Caco-2 (cell line): ENCODE measurements at regions not wholly inside any gene's neighbourhood (a gene's known extent, or its start where the extent isn't known, plus 50 kb on each side); places are given as distances from the start of the nearest gene placed in this dataset.

Experiments used
- BruUV-seq: library from RNA; stranded (reverse); fragments of 400-500 nt; replicated peaks from 2 replicates; lab custom pipeline; 2021; lab: Mats Ljungman, UMichigan
- CTCF ChIA-PET: fragments of 300-600 bp; sonication (Branson Sonifier 250); formaldehyde crosslinking; loops from one replicate; lab custom pipeline; 2022; ENCODE audit warnings: antibody characterized with exemption; lab: Charles Lee
- POLR2A ChIA-PET: fragments of 300-600 bp; sonication (Branson Sonifier 250); formaldehyde crosslinking; loops from one replicate; lab custom pipeline; 2022; ENCODE audit warnings: antibody characterized with exemption; lab: Charles Lee
- DNase-seq, 2 experiments: peaks; one replicate each; pipeline versions ENCODE4 v3.0.0 to v3.0.0-alpha.2; 2020 to 2022
- H3K27me3 ChIP-seq: replicated peaks from 2 replicates; pipeline ENCODE4 v1.6.0; 2011; ENCODE audit warnings: low read length; ENCODE audit not compliant: control insufficient read depth, insufficient read depth
- H3K36me3 ChIP-seq: 2 replicates; pipeline ENCODE4 v1.5.1; 2011; ENCODE audit warnings: low read length; ENCODE audit not compliant: control insufficient read depth, insufficient read depth
- H3K4me1 ChIP-seq: fragments of 250-450 bp; sonication (Bioruptor Pico); 2 replicates; pipeline ENCODE4 v1.5.1; 2020; ENCODE audit warnings: mild to moderate bottlenecking
- H3K4me3 ChIP-seq: 2 replicates; pipeline ENCODE4 v1.5.1; 2011; ENCODE audit warnings: low read depth, mild to moderate bottlenecking, control low read depth, low read length
- H3K9me3 ChIP-seq: fragments of 250-450 bp; sonication (Bioruptor Pico); 2 replicates; pipeline ENCODE4 v1.5.1; 2020; ENCODE audit warnings: mild to moderate bottlenecking, moderate library complexity
- H3K27ac Mint-ChIP-seq: one replicate; pipeline ENCODE4 v1.8.0; 2022; ENCODE audit warnings: mixed read lengths; ENCODE audit not compliant: unreplicated experiment
- H3K27me3 Mint-ChIP-seq: one replicate; pipeline ENCODE4 v1.8.0; 2022; ENCODE audit warnings: mixed read lengths; ENCODE audit not compliant: insufficient read depth, unreplicated experiment
- H3K36me3 Mint-ChIP-seq: one replicate; pipeline ENCODE4 v1.8.0; 2022; ENCODE audit warnings: mild to moderate bottlenecking, mixed read lengths; ENCODE audit not compliant: insufficient read depth, unreplicated experiment
- H3K4me1 Mint-ChIP-seq: one replicate; pipeline ENCODE4 v1.8.0; 2022; ENCODE audit warnings: low read depth, mixed read lengths; ENCODE audit not compliant: unreplicated experiment
- H3K4me3 Mint-ChIP-seq: one replicate; pipeline ENCODE4 v1.8.0; 2022; ENCODE audit warnings: mild to moderate bottlenecking, moderate library complexity, mixed read lengths; ENCODE audit not compliant: unreplicated experiment
- H3K9me3 Mint-ChIP-seq: one replicate; pipeline ENCODE4 v1.8.0; 2022; ENCODE audit warnings: mixed read lengths; ENCODE audit not compliant: unreplicated experiment
- CTCF ChIP-seq, 2 experiments: fragments of 200-600 bp in 1 of 2; IDR thresholded peaks; 1 replicate in 1 of 2; 2 replicates in 1 of 2; pipeline versions ENCODE4 v1.5.1 to v1.8.0; 2011 to 2022; ENCODE audit warnings: antibody characterized with exemption in 1 of 2, control low read depth in 1 of 2, inconsistent platforms in 1 of 2, low read depth in 1 of 2, low read length in 1 of 2, mild to moderate bottlenecking in 1 of 2, moderate library complexity in 1 of 2; ENCODE audit not compliant: insufficient read depth in 1 of 2, severe bottlenecking in 1 of 2, unreplicated experiment in 1 of 2
- intact Hi-C: fragments of 100-400 bp; cut with micrococcal nuclease; formaldehyde crosslinking; loops from one replicate; pipeline ENCODE4 v1.10.0; 2022; ENCODE audit not compliant: unreplicated experiment

- no peaks in the 10 kb centered on the region for H3K4me1 ChIP-seq
- Mint-ChIP-seq H3K9me3 (no peaks in the 10 kb centered on the region), H3K27ac (no peak overlapping the region), H3K4me3 (no peak overlapping the region), H3K4me1 (no peaks in the 10 kb centered on the region), H3K27me3 (no peaks in the 10 kb centered on the region), H3K36me3 (no peaks in the 10 kb centered on the region)
- TF ChIP-seq CTCF (IDR thresholded peaks at IDR 0.05; ENCODE audit: insufficient read depth in 1 of 2, low read depth in 1 of 2, low read length in 1 of 2, severe bottlenecking in 1 of 2, unreplicated experiment in 1 of 2) = no peak
- intact Hi-C loops = no loop called here
- no peaks in the 10 kb centered on the region for H3K9me3 ChIP-seq
- no peak overlapping the region for H3K4me3 ChIP-seq
- ChIA-PET POLR2A (no interaction called here), CTCF (no interaction called here)
- no peak for DNase-seq
- BruUV-seq = no TSS peak
- H3K36me3 ChIP-seq = no peaks in the 10 kb centered on the region
- no peaks in the 10 kb centered on the region for H3K27me3 ChIP-seq
Measured at GRCh38 chr21:24310788-24311187, 1296.5 kb downstream of the MRPL39 start.

- POLR2A ChIA-PET = no interaction called here
- no peaks in the 10 kb centered on the region for H3K4me1 ChIP-seq
- no peaks in the 10 kb centered on the region for H3K27me3 ChIP-seq
- no TSS peak for BruUV-seq
- no peak for TF ChIP-seq CTCF (IDR thresholded peaks at IDR 0.05; ENCODE audit: insufficient read depth in 1 of 2, low read depth in 1 of 2, low read length in 1 of 2, severe bottlenecking in 1 of 2, unreplicated experiment in 1 of 2)
- H3K9me3 Mint-ChIP-seq = no peaks in the 10 kb centered on the region
- no peaks in the 10 kb centered on the region for H3K36me3 ChIP-seq
- H3K4me3 ChIP-seq = no peak overlapping the region
- H3K27me3 Mint-ChIP-seq = no peaks in the 10 kb centered on the region
- intact Hi-C loops = no loop called here
- no peak for DNase-seq
- no peaks in the 10 kb centered on the region for H3K9me3 ChIP-seq
- H3K36me3 Mint-ChIP-seq = no peaks in the 10 kb centered on the region
- CTCF ChIA-PET = no interaction called here
- no peaks in the 10 kb centered on the region for H3K4me1 Mint-ChIP-seq
- no peak overlapping the region for H3K27ac Mint-ChIP-seq
- H3K4me3 Mint-ChIP-seq = no peak overlapping the region
Measured at GRCh38 chr21:24308183-24308582, 1299.1 kb downstream of the MRPL39 start.

- Histone ChIP-seq H3K9me3 (no peaks in the 10 kb centered on the region), H3K4me3 (no peak overlapping the region), H3K36me3 (no peaks in the 10 kb centered on the region), H3K27me3 (no peaks in the 10 kb centered on the region), H3K4me1 (no peaks in the 10 kb centered on the region)
- no peaks in the 10 kb centered on the region for H3K4me1 Mint-ChIP-seq
- no peaks in the 10 kb centered on the region for H3K27me3 Mint-ChIP-seq
- BruUV-seq = no TSS peak
- H3K4me3 Mint-ChIP-seq = no peak overlapping the region
- CTCF ChIA-PET = no interaction called here
- H3K36me3 Mint-ChIP-seq = no peaks in the 10 kb centered on the region
- no peak overlapping the region for H3K27ac Mint-ChIP-seq
- intact Hi-C loops = no loop called here
- no peak for TF ChIP-seq CTCF (IDR thresholded peaks at IDR 0.05; ENCODE audit: insufficient read depth in 1 of 2, low read depth in 1 of 2, low read length in 1 of 2, severe bottlenecking in 1 of 2, unreplicated experiment in 1 of 2)
- DNase-seq = no peak
- no peaks in the 10 kb centered on the region for H3K9me3 Mint-ChIP-seq
- POLR2A ChIA-PET = no interaction called here
Measured at GRCh38 chr21:24302400-24302799, 1304.9 kb downstream of the MRPL39 start.
